OCI-LY3 (cell line): ENCODE measurements at regions not wholly inside any gene's neighbourhood (a gene's known extent, or its start where the extent isn't known, plus 50 kb on each side); places are given as distances from the start of the nearest gene placed in this dataset.

Experiments
- CTCF ChIP-seq: fragments of 200-600, 300-600 bp; sonication (generic); IDR thresholded peaks from 2 replicates; pipeline ENCODE4 v1.5.1; 2014; ENCODE audit warnings: antibody characterized with exemption, low read length, low read depth
- EZH2phosphoT487 ChIP-seq: fragments of 200-600 bp; shearing (Covaris generic); IDR thresholded peaks from 2 replicates; pipeline ENCODE4 v1.6.1; 2018; ENCODE audit warnings: antibody characterized with exemption, mixed run types, low read depth

GRCh38 chr14:42624980-42625761 lies 1018.5 kb downstream of the LRFN5 start:
- TF ChIP-seq EZH2phosphoT487: no peak
- no peak for TF ChIP-seq CTCF
